ENCODE measurements at regions not wholly inside any gene's neighbourhood (a gene's known extent, or its start where the extent isn't known, plus 50 kb on each side); places are given as distances from the start of the nearest gene placed in this dataset.

- Histone ChIP-seq H4K20me1 (no peaks in the 10 kb centered on the region), H3K4me1 (no peaks in the 10 kb centered on the region), H3K9me3 (peaks cover 38% of the 10 kb centered on the region), H3K27ac (no peak overlapping the region), H3K36me3 (no peaks in the 10 kb centered on the region), H3K27me3 (no peaks in the 10 kb centered on the region), H3K9ac (no peak overlapping the region), H3K4me2 (no peak overlapping the region), H3K4me3 (no peak overlapping the region)
- no peak for TF ChIP-seq Cebpa-rat (IDR thresholded peaks at IDR 0.05)
Observed at GRCh38 chr1:147466543-147466942, 74.8 kb upstream of the BCL9 start.

- Histone ChIP-seq H3K27ac (no peak overlapping the region), H3K27me3 (no peaks in the 10 kb centered on the region), H3K9me3 (peaks cover 33% of the 10 kb centered on the region), H3K36me3 (no peaks in the 10 kb centered on the region), H3K4me3 (no peak overlapping the region), H4K20me1 (no peaks in the 10 kb centered on the region), H3K9ac (no peak overlapping the region), H3K4me1 (no peaks in the 10 kb centered on the region), H3K4me2 (no peak overlapping the region)
- TF ChIP-seq Cebpa-rat (IDR thresholded peaks at IDR 0.05): no peak
Observed at GRCh38 chr1:147470079-147470478, 71.2 kb upstream of the BCL9 start.

GRCh38 chr1:147472489-147472888 lies 68.8 kb upstream of the BCL9 start:
- Histone ChIP-seq H3K4me3 (no peak overlapping the region), H3K4me1 (no peaks in the 10 kb centered on the region), H3K4me2 (no peak overlapping the region), H3K36me3 (no peaks in the 10 kb centered on the region), H3K27me3 (no peaks in the 10 kb centered on the region), H4K20me1 (no peaks in the 10 kb centered on the region), H3K9ac (no peak overlapping the region), H3K9me3 (peaks cover 13% of the 10 kb centered on the region), H3K27ac (no peak overlapping the region)
- TF ChIP-seq Cebpa-rat (IDR thresholded peaks at IDR 0.05): no peak

GRCh38 chr1:147472966-147473732 lies 68.2 kb upstream of the BCL9 start:
- Histone ChIP-seq H3K36me3 (no peaks in the 10 kb centered on the region), H3K27ac (no peak overlapping the region), H3K4me1 (no peaks in the 10 kb centered on the region), H3K9ac (no peak overlapping the region), H3K27me3 (no peaks in the 10 kb centered on the region), H4K20me1 (no peaks in the 10 kb centered on the region), H3K9me3 (peaks cover 7% of the 10 kb centered on the region), H3K4me2 (no peak overlapping the region), H3K4me3 (no peak overlapping the region)
- no peak for TF ChIP-seq Cebpa-rat (IDR thresholded peaks at IDR 0.05)

- Histone ChIP-seq H3K4me2 (no peak overlapping the region), H3K27me3 (no peaks in the 10 kb centered on the region), H3K27ac (no peak overlapping the region), H4K20me1 (no peaks in the 10 kb centered on the region), H3K4me3 (no peak overlapping the region), H3K9ac (no peak overlapping the region), H3K36me3 (no peaks in the 10 kb centered on the region), H3K9me3 (peaks cover 1% of the 10 kb centered on the region; the same call in 1 of the 2 replicates), H3K4me1 (no peaks in the 10 kb centered on the region)
- TF ChIP-seq Cebpa-rat (IDR thresholded peaks at IDR 0.05): no peak
Observed at GRCh38 chr1:147473733-147474049, 67.6 kb upstream of the BCL9 start.

GRCh38 chr1:147475488-147475887 lies 65.8 kb upstream of the BCL9 start:
- Histone ChIP-seq H3K27me3 (no peaks in the 10 kb centered on the region), H3K9me3 (no peaks in the 10 kb centered on the region), H3K27ac (no peak overlapping the region), H3K4me3 (no peak overlapping the region), H3K4me2 (no peak overlapping the region), H4K20me1 (no peaks in the 10 kb centered on the region), H3K9ac (no peak overlapping the region), H3K36me3 (no peaks in the 10 kb centered on the region), H3K4me1 (no peaks in the 10 kb centered on the region)
- no peak for TF ChIP-seq Cebpa-rat (IDR thresholded peaks at IDR 0.05)

GRCh38 chr1:147478521-147478920 lies 62.8 kb upstream of the BCL9 start:
- no peak overlapping the region for H3K9ac ChIP-seq
- TF ChIP-seq Cebpa-rat (IDR thresholded peaks at IDR 0.05): no peak
- no peak overlapping the region for H3K27ac ChIP-seq
- no peaks in the 10 kb centered on the region for H3K36me3 ChIP-seq
- H3K4me3 ChIP-seq: no peak overlapping the region
- no peak overlapping the region for H3K4me2 ChIP-seq
- no peaks in the 10 kb centered on the region for H4K20me1 ChIP-seq
- no peaks in the 10 kb centered on the region for H3K4me1 ChIP-seq
- H3K9me3 ChIP-seq: no peaks in the 10 kb centered on the region
- H3K27me3 ChIP-seq: no peaks in the 10 kb centered on the region

- H3K27ac ChIP-seq: no peak overlapping the region
- H3K36me3 ChIP-seq: no peaks in the 10 kb centered on the region
- no peak overlapping the region for H3K4me3 ChIP-seq
- H3K9ac ChIP-seq: no peak overlapping the region
- H4K20me1 ChIP-seq: no peaks in the 10 kb centered on the region
- no peaks in the 10 kb centered on the region for H3K27me3 ChIP-seq
- H3K4me2 ChIP-seq: no peak overlapping the region
- no peaks in the 10 kb centered on the region for H3K9me3 ChIP-seq
- TF ChIP-seq Cebpa-rat (IDR thresholded peaks at IDR 0.05): no peak
- no peaks in the 10 kb centered on the region for H3K4me1 ChIP-seq
Observed at GRCh38 chr1:147479864-147480564, 61.3 kb upstream of the BCL9 start.

GRCh38 chr1:147480565-147480935 lies 60.8 kb upstream of the BCL9 start:
- Histone ChIP-seq H4K20me1 (no peaks in the 10 kb centered on the region), H3K27me3 (no peaks in the 10 kb centered on the region), H3K4me2 (no peak overlapping the region), H3K36me3 (no peaks in the 10 kb centered on the region), H3K9me3 (no peaks in the 10 kb centered on the region), H3K4me1 (no peaks in the 10 kb centered on the region), H3K9ac (no peak overlapping the region), H3K4me3 (no peak overlapping the region), H3K27ac (no peak overlapping the region)
- TF ChIP-seq Cebpa-rat (IDR thresholded peaks at IDR 0.05): no peak

GRCh38 chr1:147486876-147487656 lies 54.2 kb upstream of the BCL9 start:
- TF ChIP-seq Cebpa-rat (IDR thresholded peaks at IDR 0.05): no peak
- Histone ChIP-seq H3K27ac (no peak overlapping the region), H3K9ac (no peak overlapping the region), H4K20me1 (no peaks in the 10 kb centered on the region), H3K4me1 (peaks cover 10% of the 10 kb centered on the region), H3K36me3 (no peaks in the 10 kb centered on the region), H3K9me3 (no peaks in the 10 kb centered on the region), H3K4me3 (no peak overlapping the region), H3K4me2 (peak overlapping the region; percentile 47), H3K27me3 (no peaks in the 10 kb centered on the region)

Data from BLaER1 (cell line).